GM12878 (cell line): ENCODE measurements at regions not wholly inside any gene's neighbourhood (a gene's known extent, or its start where the extent isn't known, plus 50 kb on each side); places are given as distances from the start of the nearest gene placed in this dataset.

ENCODE experiments used
- ATAC-seq: fragments of 200-7000 bp; cut with Tn5 transposase; 3 replicates; pipeline ENCODE4 v1.9.1; 2020; ENCODE audit warnings: mild to moderate bottlenecking, moderate library complexity
- BruUV-seq: library from RNA; stranded (reverse); fragments of 400-500 nt; replicated peaks from 2 replicates; lab custom pipeline; 2021; lab: Mats Ljungman, UMichigan
- CTCF ChIA-PET: fragments of 300-600 bp; sonication (Branson Sonifier 250); formaldehyde crosslinking; extraction: SDS; loops from one replicate; lab custom pipeline; 2021; ENCODE audit warnings: inconsistent platforms; lab: Yijun Ruan, JAX
- POLR2A ChIA-PET: fragments of 350-600 bp; formaldehyde crosslinking; extraction: SDS; loops from one replicate; lab custom pipeline; 2021; ENCODE audit warnings: inconsistent platforms; lab: Charles Lee
- RAD21 ChIA-PET: fragments of 300-600 bp; sonication (Branson Sonifier 250); formaldehyde crosslinking; loops from one replicate; lab custom pipeline; 2023; ENCODE audit warnings: antibody characterized with exemption; ENCODE audit not compliant: unreplicated experiment; lab: Charles Lee
- SMC1A ChIA-PET: fragments of 300-600 bp; sonication (Branson Sonifier 250); formaldehyde crosslinking; loops from one replicate; lab custom pipeline; 2023; ENCODE audit not compliant: unreplicated experiment, uncharacterized antibody; lab: Charles Lee
- DNase-seq: peaks from one replicate; pipeline ENCODE4 v3.0.0-alpha.2; 2011; ENCODE audit warnings: low read depth, low spot score
- FAIRE-seq: peaks from 3 replicates; lab custom pipeline; 2011; peaks lifted over from hg19 to GRCh38; lab: Jason Lieb, UNC
- H2AFZ ChIP-seq: 2 replicates; pipeline ENCODE4 v1.6.0; 2011; ENCODE audit warnings: low read depth, low read length, control low read depth; ENCODE audit not compliant: control insufficient read depth
- H3K27ac ChIP-seq: 2 replicates; pipeline ENCODE4 v1.5.1; 2011; ENCODE audit warnings: control low read depth; ENCODE audit not compliant: control insufficient read depth, insufficient read depth
- H3K27me3 ChIP-seq, 2 experiments: replicated peaks in 1 of 2; 2 replicates each; pipeline versions ENCODE4 v1.6.0 to v1.6.1; 2011; ENCODE audit warnings: low read length in 1 of 2; ENCODE audit not compliant: control insufficient read depth in 2 of 2, insufficient read depth in 2 of 2
- H3K36me3 ChIP-seq, 2 experiments: 2 replicates each; pipeline ENCODE4 v1.5.1; 2011; ENCODE audit warnings: low read length in 1 of 2; ENCODE audit not compliant: control insufficient read depth in 2 of 2, insufficient read depth in 2 of 2
- H3K4me1 ChIP-seq: 2 replicates; pipeline ENCODE4 v1.6.1; 2011; ENCODE audit warnings: mild to moderate bottlenecking, low read length, moderate library complexity, mixed read lengths; ENCODE audit not compliant: control insufficient read depth, insufficient read depth
- H3K4me2 ChIP-seq: 2 replicates; pipeline ENCODE4 v1.6.0; 2011; ENCODE audit warnings: control low read depth; ENCODE audit not compliant: control insufficient read depth, insufficient read depth
- H3K4me3 ChIP-seq: fragments of 200-600 bp; sonication (generic); 2 replicates; pipeline ENCODE4 v1.5.1; 2016
- H3K79me2 ChIP-seq: 2 replicates; pipeline ENCODE4 v1.6.0; 2011; ENCODE audit warnings: low read length; ENCODE audit not compliant: control insufficient read depth, insufficient read depth
- H3K9ac ChIP-seq: 2 replicates; pipeline ENCODE4 v1.8.0; 2011; ENCODE audit warnings: low read length, control low read depth, mixed read lengths; ENCODE audit not compliant: control insufficient read depth, insufficient read depth
- H3K9me3 ChIP-seq: replicated peaks from 3 replicates; pipeline ENCODE4 v1.5.1; 2011; ENCODE audit warnings: mild to moderate bottlenecking, low read length; ENCODE audit not compliant: control insufficient read depth, insufficient read depth
- H4K20me1 ChIP-seq: 2 replicates; pipeline ENCODE4 v1.6.0; 2011; ENCODE audit not compliant: control insufficient read depth, insufficient read depth
- CBFB ChIP-seq: IDR thresholded peaks from 2 replicates; pipeline ENCODE4 v1.6.1; 2016; ENCODE audit warnings: antibody characterized with exemption, low read depth
- CEBPB ChIP-seq, 2 experiments: fragments of 150-350 bp in 1 of 2; IDR thresholded peaks; 2 replicates each; pipeline ENCODE4 v1.6.1; 2012 to 2014; ENCODE audit warnings: low read depth in 2 of 2, low read length in 2 of 2, borderline replicate concordance in 1 of 2, inconsistent platforms in 1 of 2
- CHD4 ChIP-seq: fragments of 200-600 bp; sonication (generic); IDR thresholded peaks from 2 replicates; pipeline ENCODE4 v1.6.1; 2016; ENCODE audit warnings: mild to moderate bottlenecking
- E4F1 ChIP-seq: fragments of 450-650 bp; IDR thresholded peaks from 2 replicates; pipeline ENCODE4 v1.6.1; 2018; ENCODE audit warnings: borderline replicate concordance, mild to moderate bottlenecking; ENCODE audit not compliant: partially characterized antibody
- EP300 ChIP-seq, 2 experiments: fragments of 150-350 bp in 1 of 2; IDR thresholded peaks; 2 replicates each; pipeline ENCODE4 v1.6.1; 2011 to 2012; ENCODE audit warnings: low read depth in 2 of 2, low read length in 2 of 2, borderline replicate concordance in 1 of 2, improper control_type of control experiment in 1 of 2, inconsistent platforms in 1 of 2; ENCODE audit not compliant: control insufficient read depth in 1 of 2
- NFIC ChIP-seq: IDR thresholded peaks from 2 replicates; pipeline ENCODE4 v1.6.1; 2012; ENCODE audit warnings: low read depth, mild to moderate bottlenecking, inconsistent platforms, low read length, moderate library complexity
- POLR2AphosphoS5 ChIP-seq: IDR thresholded peaks from 2 replicates; pipeline ENCODE4 v1.6.1; 2011; ENCODE audit warnings: mild to moderate bottlenecking, low read length, inconsistent platforms
- TCF12 ChIP-seq: IDR thresholded peaks from 2 replicates; pipeline ENCODE4 v1.6.1; 2011; ENCODE audit warnings: low read depth, mild to moderate bottlenecking, low read length
- TCF7 ChIP-seq: IDR thresholded peaks from 2 replicates; pipeline ENCODE4 v1.6.1; 2014; ENCODE audit warnings: antibody characterized with exemption, borderline replicate concordance
- USF1 ChIP-seq: IDR thresholded peaks from 2 replicates; pipeline ENCODE4 v1.6.1; 2011; ENCODE audit warnings: borderline replicate concordance, low read depth, mild to moderate bottlenecking, moderate library complexity, mixed read lengths, low read length; ENCODE audit not compliant: insufficient read depth; ENCODE audit errors: extremely low read length
- ZNF207 ChIP-seq: fragments of 450-650 bp; IDR thresholded peaks from 2 replicates; pipeline ENCODE4 v1.6.1; 2014; ENCODE audit warnings: antibody characterized with exemption, mild to moderate bottlenecking, borderline replicate concordance
- ZNF274 ChIP-seq: IDR thresholded peaks from one replicate; pipeline ENCODE4 v1.8.0; 2011; ENCODE audit not compliant: insufficient read length, insufficient read depth
- ZNF592 ChIP-seq: fragments of 450-650 bp; IDR thresholded peaks from 2 replicates; pipeline ENCODE4 v1.6.1; 2017; ENCODE audit warnings: mild to moderate bottlenecking, moderate library complexity
- ZSCAN29 ChIP-seq: fragments of 450-650 bp; IDR thresholded peaks from 2 replicates; pipeline ENCODE4 v1.6.1; 2017; ENCODE audit warnings: mild to moderate bottlenecking, moderate library complexity
- WGBS: methylation state at CpG from one replicate; pipeline ENCODE4 v1.1.6; 2016; ENCODE audit warnings: low lambda C conversion rate; ENCODE audit not compliant: insufficient replicate concordance, insufficient coverage; ENCODE audit errors: missing lambda C conversion rate; 5-methylcytosine and 5-hydroxymethylcytosine counted together
- in situ Hi-C: fragments of 300-500 bp; cut with MboI; formaldehyde crosslinking; loops from 9 replicates; pipeline ENCODE4 v1.14.3; 2018; ENCODE audit warnings: mixed read lengths
- intact Hi-C: fragments of 100-400 bp; cut with micrococcal nuclease; formaldehyde crosslinking; loops from one replicate; pipeline ENCODE4 v1.14.2; 2022; ENCODE audit not compliant: unreplicated experiment

- TF ChIP-seq ZNF592 (no peak), EP300 (IDR thresholded peaks at IDR 0.05; ENCODE audit: borderline replicate concordance in 1 of 2, control insufficient read depth in 1 of 2, low read depth in 2 of 2, low read length in 2 of 2) (no peak), USF1 (no peak), CBFB (no peak)
Observed at GRCh38 chrX:49767236-49767635, 61.9 kb upstream of the PAGE4 start (continued).

GRCh38 chrX:49762175-49762720, 66.5 kb upstream of the PAGE1 start:
- intact Hi-C loops (loop anchor here (5.0 kb wide), 1 partner anchor 75 kb away; no protein-coding TSS in a partner anchor), in situ Hi-C loops (no loop called here)
- no peaks in the 10 kb centered on the region for H3K79me2 ChIP-seq
- no peak overlapping the region for H3K4me3 ChIP-seq
- no peaks in the 10 kb centered on the region for H3K4me1 ChIP-seq
- no peak overlapping the region for H3K9ac ChIP-seq
- ChIA-PET SMC1A (interaction anchor here (2.1 kb wide), 1 partner anchor 115 kb away, joined by 7 read pairs; no protein-coding TSS in a partner anchor), POLR2A (no interaction called here), RAD21 (interaction anchor here (0.8 kb wide), 1 partner anchor 76 kb away, joined by 3 read pairs; no protein-coding TSS in a partner anchor), CTCF (interaction anchor here (0.7 to 3.0 kb wide), 9 partner anchors 8 to 443 kb away, joined by 3 to 20 read pairs (median 5); partner anchors contain the start of gene CCNB3)
- no TSS peak for BruUV-seq
- FAIRE-seq (no peak), DNase-seq (no peak), ATAC-seq (no peak)
- no peaks in the 10 kb centered on the region for H3K27me3 ChIP-seq
- H3K4me2 ChIP-seq, result no peak overlapping the region
- no peak overlapping the region for H2AFZ ChIP-seq
- 18% methylated on average over 2 of the region's 2 CpGs for WGBS
- H3K36me3 ChIP-seq, result no peaks in the 10 kb centered on the region
- no peaks in the 10 kb centered on the region for H4K20me1 ChIP-seq
- H3K9me3 ChIP-seq, result no peaks in the 10 kb centered on the region
- no peak overlapping the region for H3K27ac ChIP-seq
- no peak for TF ChIP-seq ZSCAN29
- TF ChIP-seq CEBPB (IDR thresholded peaks at IDR 0.05; ENCODE audit: borderline replicate concordance in 1 of 2, low read depth in 2 of 2, low read length in 2 of 2), result no peak
- no peak for TF ChIP-seq POLR2AphosphoS5
- TF ChIP-seq ZNF274, result no peak
- TF ChIP-seq E4F1, result no peak
- no peak for TF ChIP-seq TCF12
- no peak for TF ChIP-seq TCF7
- no peak for TF ChIP-seq ZNF207
- TF ChIP-seq CHD4, result no peak
- no peak for TF ChIP-seq USF1
- no peak for TF ChIP-seq NFIC
